ENCODE measurements at regions not wholly inside any gene's neighbourhood (a gene's known extent, or its start where the extent isn't known, plus 50 kb on each side); places are given as distances from the start of the nearest gene placed in this dataset.
A peak's percentile ranks its signal among the peaks of the same experiment; 100 is the strongest.

- Mint-ChIP-seq H3K4me3 (no peak overlapping the region), H3K9me3 (peaks cover 0 to 2% (median 0%) of the 10 kb centered on the region in 5 donors), H3K27ac (no peak overlapping the region)
These were observed 503.0 kb upstream of the MYT1L start for GRCh38 chr2:2834105-2834504.

GRCh38 chr2:2832657-2833056 is 501.6 kb upstream of the MYT1L start:
- ChIA-PET CTCF (no interaction called here), POLR2A (no interaction called here)
- Histone ChIP-seq H3K4me1 (ENCODE audit: insufficient read depth, low read length) (no peaks in the 10 kb centered on the region), H3K9me3 (ENCODE audit: low read length) (no peaks in the 10 kb centered on the region), H3K27ac (ENCODE audit: low read depth, low read length) (no peak overlapping the region), H3K4me3 (ENCODE audit: low read length) (no peak overlapping the region), H3K36me3 (ENCODE audit: insufficient read depth, low read length) (no peaks in the 10 kb centered on the region), H3K27me3 (ENCODE audit: insufficient read depth, low read length, poor library complexity, severe bottlenecking) (no peaks in the 10 kb centered on the region)
- no peaks in the 10 kb centered on the region for H3K9me3 Mint-ChIP-seq
- no peak overlapping the region for H3K27ac Mint-ChIP-seq
- no peak for DNase-seq
- H3K27me3 Mint-ChIP-seq: peaks cover 0 to 6% of the 10 kb centered on the region in 2 donors
- no peaks in the 10 kb centered on the region for H3K4me1 Mint-ChIP-seq
- H3K36me3 Mint-ChIP-seq: no peaks in the 10 kb centered on the region
- no peak overlapping the region for H3K4me3 Mint-ChIP-seq

More at GRCh38 chr2:2834105-2834504, 503.0 kb upstream of the MYT1L start:
- POLR2A ChIA-PET: no interaction called here
- no peaks in the 10 kb centered on the region for H3K27me3 ChIP-seq (ENCODE audit: insufficient read depth, low read length, poor library complexity, severe bottlenecking)
- no peaks in the 10 kb centered on the region for H3K36me3 ChIP-seq (ENCODE audit: insufficient read depth, low read length)
- DNase-seq: no peak
- no peak overlapping the region for H3K4me3 ChIP-seq (ENCODE audit: low read length)
- H3K9me3 ChIP-seq (ENCODE audit: low read length): no peaks in the 10 kb centered on the region
- Mint-ChIP-seq H3K4me1 (no peaks in the 10 kb centered on the region), H3K27me3 (peaks cover 0 to 6% of the 10 kb centered on the region in 2 donors), H3K36me3 (no peaks in the 10 kb centered on the region)
- H3K27ac ChIP-seq (ENCODE audit: low read depth, low read length): no peak overlapping the region
- H3K4me1 ChIP-seq (ENCODE audit: insufficient read depth, low read length): no peaks in the 10 kb centered on the region
- CTCF ChIA-PET: no interaction called here

GRCh38 chr2:2831633-2832032 is 500.6 kb upstream of the MYT1L start:
- H3K4me3 ChIP-seq (ENCODE audit: low read length): no peak overlapping the region
- no peaks in the 10 kb centered on the region for H3K9me3 Mint-ChIP-seq
- no peaks in the 10 kb centered on the region for H3K27me3 ChIP-seq (ENCODE audit: insufficient read depth, low read length, poor library complexity, severe bottlenecking)
- no peaks in the 10 kb centered on the region for H3K4me1 ChIP-seq (ENCODE audit: insufficient read depth, low read length)
- DNase-seq: peak in 1 of 5 donors; percentile 29
- no peaks in the 10 kb centered on the region for H3K36me3 Mint-ChIP-seq
- H3K4me3 Mint-ChIP-seq: no peak overlapping the region
- no peak overlapping the region for H3K27ac ChIP-seq (ENCODE audit: low read depth, low read length)
- no peak overlapping the region for H3K27ac Mint-ChIP-seq
- ChIA-PET POLR2A (no interaction called here), CTCF (no interaction called here)
- no peaks in the 10 kb centered on the region for H3K36me3 ChIP-seq (ENCODE audit: insufficient read depth, low read length)
- H3K9me3 ChIP-seq (ENCODE audit: low read length): no peaks in the 10 kb centered on the region
- peaks cover 0 to 6% of the 10 kb centered on the region in 2 donors for H3K27me3 Mint-ChIP-seq
- no peaks in the 10 kb centered on the region for H3K4me1 Mint-ChIP-seq

DNA sequence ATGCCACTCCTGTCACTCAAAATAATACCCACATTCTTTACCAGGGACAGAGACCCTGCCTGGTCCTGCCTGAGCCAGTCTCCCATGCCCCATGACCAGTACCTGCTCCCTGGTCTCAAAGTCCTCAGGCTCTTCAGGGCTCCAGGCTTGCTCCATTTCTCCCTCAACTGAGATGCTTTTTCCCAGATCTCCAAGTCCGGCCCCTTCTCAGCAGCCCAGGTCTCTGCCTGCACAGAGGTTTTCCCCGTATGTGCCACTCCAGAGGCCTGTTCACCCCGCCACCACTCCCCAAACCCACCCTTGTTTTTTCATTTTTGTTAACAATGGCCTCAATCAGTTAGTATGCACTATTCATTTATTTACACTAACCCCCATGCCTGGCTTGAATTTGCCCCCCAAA is 499.5 kb upstream of the MYT1L start:
- CTCF ChIA-PET: no interaction called here
- no peaks in the 10 kb centered on the region for H3K36me3 Mint-ChIP-seq
- Histone ChIP-seq H3K27me3 (ENCODE audit: insufficient read depth, low read length, poor library complexity, severe bottlenecking) (no peaks in the 10 kb centered on the region), H3K9me3 (ENCODE audit: low read length) (no peaks in the 10 kb centered on the region), H3K4me3 (ENCODE audit: low read length) (no peak overlapping the region), H3K4me1 (ENCODE audit: insufficient read depth, low read length) (no peaks in the 10 kb centered on the region), H3K36me3 (ENCODE audit: insufficient read depth, low read length) (no peaks in the 10 kb centered on the region), H3K27ac (ENCODE audit: low read depth, low read length) (no peak overlapping the region)
- POLR2A ChIA-PET: no interaction called here
- no peak overlapping the region for H3K4me3 Mint-ChIP-seq
- DNase-seq: no peak
- H3K27ac Mint-ChIP-seq: no peak overlapping the region
- H3K4me1 Mint-ChIP-seq: no peaks in the 10 kb centered on the region
- H3K9me3 Mint-ChIP-seq: no peaks in the 10 kb centered on the region
- peaks cover 0 to 5% of the 10 kb centered on the region in 2 donors for H3K27me3 Mint-ChIP-seq

GRCh38 chr2:2828774-2829368 is 497.8 kb upstream of the MYT1L start:
- Mint-ChIP-seq H3K36me3 (no peaks in the 10 kb centered on the region), H3K27me3 (peaks cover 0 to 3% of the 10 kb centered on the region in 2 donors), H3K27ac (no peak overlapping the region), H3K4me1 (no peaks in the 10 kb centered on the region), H3K9me3 (peaks cover 0 to 3% (median 2%) of the 10 kb centered on the region in 5 donors), H3K4me3 (no peak overlapping the region)
- ChIA-PET POLR2A (no interaction called here), CTCF (no interaction called here)
- no peaks in the 10 kb centered on the region for H3K27me3 ChIP-seq (ENCODE audit: insufficient read depth, low read length, poor library complexity, severe bottlenecking)
- no peaks in the 10 kb centered on the region for H3K9me3 ChIP-seq (ENCODE audit: low read length)
- no peak for DNase-seq
- no peak overlapping the region for H3K4me3 ChIP-seq (ENCODE audit: low read length)
- no peaks in the 10 kb centered on the region for H3K36me3 ChIP-seq (ENCODE audit: insufficient read depth, low read length)
- no peak overlapping the region for H3K27ac ChIP-seq (ENCODE audit: low read depth, low read length)
- H3K4me1 ChIP-seq (ENCODE audit: insufficient read depth, low read length): no peaks in the 10 kb centered on the region

GRCh38 chr2:2827761-2828221 is 496.7 kb upstream of the MYT1L start:
- H3K36me3 Mint-ChIP-seq: no peaks in the 10 kb centered on the region
- H3K27me3 ChIP-seq (ENCODE audit: insufficient read depth, low read length, poor library complexity, severe bottlenecking): no peaks in the 10 kb centered on the region
- POLR2A ChIA-PET: no interaction called here
- CTCF ChIA-PET: no interaction called here
- H3K4me3 ChIP-seq (ENCODE audit: low read length): no peak overlapping the region
- no peaks in the 10 kb centered on the region for H3K9me3 ChIP-seq (ENCODE audit: low read length)
- peaks cover 0 to 3% of the 10 kb centered on the region in 2 donors for H3K27me3 Mint-ChIP-seq
- no peaks in the 10 kb centered on the region for H3K4me1 Mint-ChIP-seq
- H3K4me1 ChIP-seq (ENCODE audit: insufficient read depth, low read length): no peaks in the 10 kb centered on the region
- H3K9me3 Mint-ChIP-seq: peaks cover 0 to 3% (median 2%) of the 10 kb centered on the region in 5 donors
- H3K27ac Mint-ChIP-seq: no peak overlapping the region
- no peak overlapping the region for H3K27ac ChIP-seq (ENCODE audit: low read depth, low read length)
- peak in 1 of 5 donors; percentile 20 for DNase-seq
- no peaks in the 10 kb centered on the region for H3K36me3 ChIP-seq (ENCODE audit: insufficient read depth, low read length)
- no peak overlapping the region for H3K4me3 Mint-ChIP-seq

GRCh38 chr2:2827046-2827636 is 496.1 kb upstream of the MYT1L start:
- H3K27me3 ChIP-seq (ENCODE audit: insufficient read depth, low read length, poor library complexity, severe bottlenecking): no peaks in the 10 kb centered on the region
- H3K9me3 ChIP-seq (ENCODE audit: low read length): no peaks in the 10 kb centered on the region
- Mint-ChIP-seq H3K27me3 (peaks cover 0 to 3% of the 10 kb centered on the region in 2 donors), H3K36me3 (no peaks in the 10 kb centered on the region), H3K27ac (no peak overlapping the region), H3K4me1 (no peaks in the 10 kb centered on the region), H3K9me3 (peaks cover 0 to 3% (median 2%) of the 10 kb centered on the region in 5 donors), H3K4me3 (no peak overlapping the region)
- H3K4me3 ChIP-seq (ENCODE audit: low read length): no peak overlapping the region
- no peaks in the 10 kb centered on the region for H3K4me1 ChIP-seq (ENCODE audit: insufficient read depth, low read length)
- ChIA-PET CTCF (no interaction called here), POLR2A (no interaction called here)
- no peaks in the 10 kb centered on the region for H3K36me3 ChIP-seq (ENCODE audit: insufficient read depth, low read length)
- H3K27ac ChIP-seq (ENCODE audit: low read depth, low read length): no peak overlapping the region
- no peak for DNase-seq

GRCh38 chr2:2826621-2827020 is 495.5 kb upstream of the MYT1L start:
- peak in 1 of 5 donors; percentile 29 for DNase-seq
- Histone ChIP-seq H3K4me3 (ENCODE audit: low read length) (no peak overlapping the region), H3K27me3 (ENCODE audit: insufficient read depth, low read length, poor library complexity, severe bottlenecking) (no peaks in the 10 kb centered on the region), H3K36me3 (ENCODE audit: insufficient read depth, low read length) (no peaks in the 10 kb centered on the region), H3K9me3 (ENCODE audit: low read length) (no peaks in the 10 kb centered on the region), H3K27ac (ENCODE audit: low read depth, low read length) (no peak overlapping the region), H3K4me1 (ENCODE audit: insufficient read depth, low read length) (no peaks in the 10 kb centered on the region)
- no peak overlapping the region for H3K4me3 Mint-ChIP-seq
- H3K36me3 Mint-ChIP-seq: no peaks in the 10 kb centered on the region
- H3K4me1 Mint-ChIP-seq: no peaks in the 10 kb centered on the region
- peaks cover 0 to 3% of the 10 kb centered on the region in 2 donors for H3K27me3 Mint-ChIP-seq
- CTCF ChIA-PET: no interaction called here
- H3K27ac Mint-ChIP-seq: no peak overlapping the region
- POLR2A ChIA-PET: no interaction called here
- H3K9me3 Mint-ChIP-seq: peaks cover 0 to 5% (median 2%) of the 10 kb centered on the region in 5 donors
